NAMALWA (cell line): ENCODE measurements at regions not wholly inside any gene's neighbourhood (a gene's known extent, or its start where the extent isn't known, plus 50 kb on each side); places are given as distances from the start of the nearest gene placed in this dataset.
A peak's percentile ranks its signal among the peaks of the same experiment; 100 is the strongest.
"Not testable (repeated sequence)": the region's sequence is repeated elsewhere in the genome, so short reads cannot be mapped to it uniquely, and the experiment has no call there.

ENCODE experiments used
- DNase-seq: peaks from one replicate; pipeline ENCODE4 v3.0.0-alpha.2; 2015; ENCODE audit warnings: low spot score

GRCh38 chr15:32342772-32343199 lies 60.3 kb downstream of the GOLGA8K start:
- peak; percentile 14 for DNase-seq

GRCh38 chr15:32342268-32342667 lies 60.8 kb downstream of the GOLGA8K start:
- DNase-seq = not testable (repeated sequence)

GRCh38 chr15:32341530-32341929 lies 61.6 kb downstream of the GOLGA8K start:
- DNase-seq = not testable (repeated sequence)

- DNase-seq = not testable (repeated sequence)
Observed at GRCh38 chr15:32336804-32337203, 66.3 kb downstream of the GOLGA8K start.

GRCh38 chr15:32323353-32323752 lies 79.7 kb downstream of the GOLGA8K start:
- DNase-seq = not testable (repeated sequence)

- not testable (repeated sequence) for DNase-seq
Observed at GRCh38 chr15:32319247-32319646, 83.8 kb downstream of the GOLGA8K start.

GRCh38 chr15:32316482-32316881 lies 86.6 kb downstream of the GOLGA8K start:
- not testable (repeated sequence) for DNase-seq

- DNase-seq = not testable (repeated sequence)
Observed at GRCh38 chr15:32315079-32315939, 87.8 kb downstream of the GOLGA8K start.

GRCh38 chr15:32313446-32314209 lies 89.5 kb downstream of the GOLGA8K start:
- not testable (repeated sequence) for DNase-seq

GRCh38 chr15:32312721-32313120 lies 90.4 kb downstream of the GOLGA8K start:
- not testable (repeated sequence) for DNase-seq

GRCh38 chr15:32307592-32307991 lies 95.5 kb downstream of the GOLGA8K start:
- DNase-seq = not testable (repeated sequence)

- DNase-seq = not testable (repeated sequence)
Observed at GRCh38 chr15:32276200-32276830, 126.8 kb downstream of the GOLGA8K start.

GRCh38 chr15:32253958-32254357 lies 149.1 kb downstream of the GOLGA8K start:
- not testable (repeated sequence) for DNase-seq

- DNase-seq = not testable (repeated sequence)
Observed at GRCh38 chr15:32249207-32249606, 153.9 kb downstream of the GOLGA8K start.

GRCh38 chr15:32243727-32244126 lies 159.4 kb downstream of the GOLGA8K start:
- not testable (repeated sequence) for DNase-seq

GRCh38 chr15:32242780-32243528 lies 160.1 kb downstream of the GOLGA8K start:
- DNase-seq = not testable (repeated sequence)

- not testable (repeated sequence) for DNase-seq
Observed at GRCh38 chr15:32227410-32228114, 175.5 kb downstream of the GOLGA8K start.

GRCh38 chr15:32222716-32223115 lies 180.4 kb downstream of the GOLGA8K start:
- DNase-seq = no peak
